GM19467 (cell line): ENCODE measurements at regions not wholly inside any gene's neighbourhood (a gene's known extent, or its start where the extent isn't known, plus 50 kb on each side); places are given as distances from the start of the nearest gene placed in this dataset.

Experiments used
- ATAC-seq: cut with Tn5 transposase; IDR thresholded peaks from one replicate; pipeline ENCODE4 v1.9.1; 2021; ENCODE audit warnings: mild to moderate bottlenecking, moderate library complexity; ENCODE audit not compliant: unreplicated experiment

DNA sequence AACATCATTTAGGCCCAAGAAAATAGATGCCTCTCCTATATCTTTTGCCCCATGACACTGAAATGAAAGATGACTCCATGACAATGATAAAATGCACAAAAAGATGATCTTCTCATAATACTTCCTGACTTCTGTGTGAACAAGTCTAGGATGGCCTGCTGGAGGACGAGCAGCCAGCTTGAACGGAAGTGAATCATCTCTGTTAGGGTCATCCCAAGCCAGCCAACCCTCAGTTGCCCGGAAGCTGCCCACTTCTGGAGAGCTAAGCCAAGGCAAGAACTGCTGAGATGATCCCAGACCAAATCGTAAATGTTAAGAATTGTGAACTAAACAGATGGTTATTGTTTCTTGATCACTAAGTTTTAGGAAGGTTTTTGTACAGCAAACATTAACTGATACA lies 249.7 kb upstream of the HS3ST5 start:
- ATAC-seq: no peak

DNA sequence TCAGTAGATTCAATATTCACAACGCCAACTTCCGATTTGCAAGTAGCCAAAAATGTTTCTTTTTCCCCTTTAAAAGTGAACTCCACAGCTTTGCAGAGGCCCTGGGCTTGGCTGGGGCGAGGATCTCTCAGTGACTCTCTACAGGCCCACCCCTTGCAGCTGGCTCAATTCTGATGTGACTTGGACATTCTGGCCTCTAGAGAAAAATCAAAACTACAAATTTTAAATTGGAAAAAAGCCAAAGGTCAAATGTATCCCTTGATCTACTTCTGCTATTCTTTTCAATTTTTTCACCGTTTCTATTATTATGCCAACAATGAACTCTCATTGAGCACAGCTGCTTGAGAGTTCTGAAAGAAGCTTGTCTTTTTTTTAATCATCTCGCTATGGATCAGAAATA lies 245.9 kb upstream of the HS3ST5 start:
- no peak for ATAC-seq

DNA sequence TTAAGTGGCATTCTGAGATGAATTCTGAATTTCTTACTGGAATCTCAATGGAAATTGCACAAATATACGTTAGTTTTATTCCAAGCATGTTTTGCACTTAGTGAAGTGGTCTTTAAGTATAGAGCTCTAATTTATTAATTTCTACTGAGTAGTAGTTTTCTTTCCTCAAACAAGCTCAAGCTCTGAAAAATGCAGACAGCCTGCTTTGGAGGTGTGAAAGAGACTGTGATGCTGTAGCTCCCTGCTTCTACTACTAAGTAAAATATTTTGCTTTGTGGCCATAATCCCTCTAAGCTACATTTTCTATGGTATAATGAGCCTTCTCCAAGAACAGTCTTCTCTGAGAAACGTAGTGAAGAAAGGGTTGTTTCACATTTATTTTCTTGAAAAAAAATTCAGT lies 243.5 kb upstream of the HS3ST5 start:
- ATAC-seq: no peak

DNA sequence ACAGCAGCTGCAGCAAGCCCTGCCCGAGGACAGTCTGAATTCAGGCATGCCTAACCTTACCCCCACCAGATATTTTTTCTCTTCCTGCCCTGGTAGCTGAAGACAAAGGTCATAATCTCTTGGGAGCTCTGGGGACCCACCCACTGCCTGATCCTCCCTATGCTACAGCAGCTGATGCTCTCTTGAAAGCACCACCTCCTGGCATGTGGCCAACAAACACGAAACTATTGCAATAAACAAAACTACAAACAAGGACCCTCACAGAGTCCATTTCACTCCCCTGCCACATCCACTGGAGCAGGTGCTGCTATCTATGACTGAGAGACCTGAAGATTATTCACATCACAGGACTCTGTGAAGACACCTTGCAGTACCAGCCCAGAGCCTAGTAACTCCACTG lies 238.5 kb upstream of the HS3ST5 start:
- no peak for ATAC-seq

DNA sequence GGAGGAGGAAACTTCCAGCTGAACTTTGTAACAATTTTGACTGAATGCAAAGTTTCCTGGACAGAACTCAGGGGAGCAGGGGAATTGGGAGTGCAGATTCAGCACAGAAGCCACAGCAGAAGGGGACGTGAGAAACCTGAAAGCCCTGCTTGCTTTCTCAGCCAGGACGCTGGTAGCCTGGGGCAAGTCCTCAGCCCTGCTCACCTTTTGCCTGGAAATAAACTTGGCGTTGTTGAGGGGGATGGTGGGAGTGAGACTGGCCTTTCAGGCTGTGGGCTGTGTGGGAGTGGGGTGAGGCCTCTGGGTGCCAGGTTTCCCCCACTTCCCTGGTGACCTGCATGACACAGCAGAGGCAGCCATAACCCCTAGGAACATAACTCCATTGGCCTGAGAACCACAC lies 238.1 kb upstream of the HS3ST5 start:
- ATAC-seq: no peak

DNA sequence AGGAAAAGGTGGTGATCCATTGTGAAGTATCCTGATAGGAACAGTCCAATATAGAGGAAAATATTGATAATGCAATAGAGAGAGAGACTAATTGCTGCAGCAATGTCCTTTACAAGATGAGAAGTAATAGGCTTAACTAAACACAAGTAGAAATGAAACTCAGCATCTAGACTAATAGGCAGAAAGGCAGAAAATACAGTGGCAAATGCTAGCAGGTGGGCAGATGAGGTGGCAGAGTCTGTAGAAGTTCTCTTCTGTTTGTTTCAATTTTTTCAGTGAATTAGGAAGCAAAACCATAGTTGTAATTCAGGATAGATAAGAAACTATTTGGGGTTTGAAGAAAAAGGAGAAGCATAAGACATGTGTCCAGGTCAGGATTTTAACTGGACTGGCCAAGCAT lies 236.7 kb upstream of the HS3ST5 start:
- ATAC-seq: no peak

DNA sequence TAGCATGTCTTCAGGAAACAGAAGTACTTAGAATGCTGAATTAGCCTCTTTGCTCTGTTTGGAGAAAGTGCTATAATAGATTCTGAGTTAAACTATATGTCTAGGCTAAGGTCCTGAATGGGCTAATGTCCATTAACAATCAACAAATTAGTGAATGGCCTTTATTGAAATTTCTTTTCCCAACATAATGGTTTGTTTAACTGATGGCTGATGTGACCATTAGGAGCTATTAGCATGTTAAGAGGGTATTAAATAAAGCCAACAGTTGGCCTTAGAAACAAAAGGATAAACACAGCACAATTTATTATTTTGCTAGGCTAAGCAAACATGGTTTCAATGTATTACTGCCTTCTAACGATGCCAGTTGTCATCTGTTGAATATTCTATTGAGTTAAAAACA lies 234.3 kb upstream of the HS3ST5 start:
- ATAC-seq: no peak

DNA sequence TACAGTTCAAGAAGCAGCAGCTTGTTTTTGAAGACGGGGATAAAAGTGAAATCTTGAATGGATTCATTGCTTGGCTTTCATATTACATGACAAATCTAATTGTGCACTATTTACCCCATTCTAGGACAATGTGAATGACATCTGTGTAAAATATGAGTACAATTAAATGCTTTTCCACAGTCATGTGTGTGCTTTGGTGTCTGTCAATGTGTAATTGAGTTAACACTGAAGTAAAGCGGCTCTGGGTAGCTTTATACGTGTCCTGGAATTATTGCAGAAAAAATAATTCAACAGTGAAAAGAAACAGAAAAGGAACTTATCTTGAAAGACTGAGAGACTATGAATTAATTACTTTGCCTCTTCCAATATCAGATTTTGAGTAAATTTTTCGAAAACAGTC lies 233.5 kb upstream of the HS3ST5 start:
- no peak for ATAC-seq

DNA sequence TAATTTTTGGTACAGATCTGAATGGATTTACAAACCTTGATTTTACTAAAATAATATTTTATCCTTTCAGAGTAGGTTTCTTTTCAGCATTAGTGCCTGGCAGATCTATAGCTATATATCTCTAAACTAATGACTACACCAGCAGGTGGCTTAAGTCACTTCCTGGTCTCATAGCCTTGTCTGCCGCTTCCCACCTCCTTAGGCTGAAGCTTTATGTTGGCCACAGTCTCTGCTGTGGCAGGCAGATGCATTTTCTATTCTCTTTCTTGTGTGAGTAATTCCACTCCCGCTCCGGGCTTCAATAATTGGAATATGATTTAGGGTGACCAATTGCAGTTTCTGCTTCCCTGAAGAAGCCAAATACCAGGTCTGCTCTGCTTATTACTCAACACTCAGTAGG lies 226.8 kb upstream of the HS3ST5 start:
- ATAC-seq: no peak

DNA sequence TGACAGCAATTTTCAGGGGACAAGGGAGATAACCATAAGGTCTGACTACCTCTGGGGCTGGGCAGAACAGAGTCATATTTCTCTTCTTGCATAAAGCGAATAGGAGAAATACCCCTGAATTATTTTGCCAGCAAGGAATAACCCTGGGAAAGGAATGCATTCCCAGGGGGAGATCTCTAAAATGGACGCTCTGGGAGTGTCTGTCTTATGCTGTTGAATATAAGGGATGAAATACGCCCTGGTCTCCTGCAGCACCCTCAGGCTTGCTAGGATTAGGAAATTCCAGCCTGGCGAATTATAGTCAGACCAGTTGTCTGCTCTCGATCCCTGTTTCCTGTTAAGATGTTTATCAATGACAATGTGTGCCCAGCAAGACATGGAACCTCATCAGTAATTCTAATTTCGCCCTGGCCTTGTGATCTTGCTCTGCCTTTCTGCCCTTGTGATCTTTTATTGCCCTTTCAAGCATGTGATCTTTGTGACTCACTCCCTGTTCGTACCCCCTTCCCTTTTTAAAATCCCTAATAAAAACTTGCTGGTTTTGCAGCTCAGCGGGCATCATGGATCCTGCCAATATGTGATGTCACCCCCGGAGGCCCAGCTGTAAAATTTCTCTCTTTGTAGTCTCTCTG lies 221.6 kb upstream of the HS3ST5 start:
- no peak for ATAC-seq

DNA sequence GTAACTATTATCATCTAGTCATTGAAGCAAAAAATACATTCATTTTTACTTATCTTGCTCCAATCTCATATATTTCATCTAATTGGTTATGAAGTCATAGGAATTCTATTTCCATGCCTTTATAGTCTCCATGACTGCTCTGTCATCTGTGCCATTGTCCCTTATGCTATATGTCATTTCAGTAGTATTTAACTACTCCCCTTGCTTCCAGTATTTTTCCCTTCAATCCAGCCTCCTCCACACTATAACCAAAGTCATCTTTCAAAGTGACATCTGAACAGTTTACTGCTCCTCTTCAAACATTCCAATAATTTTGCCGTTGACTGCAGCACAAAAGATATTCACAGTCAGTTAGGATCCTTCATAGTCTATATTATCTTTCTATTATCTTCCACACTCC lies 216.6 kb upstream of the HS3ST5 start:
- no peak for ATAC-seq

DNA sequence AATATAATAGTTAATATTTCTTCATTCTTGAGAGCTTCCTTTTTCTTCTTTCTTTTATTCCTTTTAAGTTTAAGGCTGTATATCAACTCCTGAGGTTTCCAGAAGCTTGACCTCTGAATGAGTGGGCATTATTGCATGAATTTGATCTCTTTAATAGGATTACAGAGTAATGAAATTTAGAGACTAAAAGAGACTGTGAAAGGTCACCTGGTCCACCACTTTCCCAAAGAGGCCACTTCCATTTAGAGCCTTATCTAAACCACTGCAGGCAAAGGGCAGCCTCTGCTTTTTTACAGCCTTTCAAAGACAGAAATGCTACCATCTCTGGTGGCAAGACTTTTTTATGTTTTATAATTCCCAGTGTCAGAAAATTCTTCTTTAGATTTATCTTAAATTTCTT lies 215.3 kb upstream of the HS3ST5 start:
- no peak for ATAC-seq

DNA sequence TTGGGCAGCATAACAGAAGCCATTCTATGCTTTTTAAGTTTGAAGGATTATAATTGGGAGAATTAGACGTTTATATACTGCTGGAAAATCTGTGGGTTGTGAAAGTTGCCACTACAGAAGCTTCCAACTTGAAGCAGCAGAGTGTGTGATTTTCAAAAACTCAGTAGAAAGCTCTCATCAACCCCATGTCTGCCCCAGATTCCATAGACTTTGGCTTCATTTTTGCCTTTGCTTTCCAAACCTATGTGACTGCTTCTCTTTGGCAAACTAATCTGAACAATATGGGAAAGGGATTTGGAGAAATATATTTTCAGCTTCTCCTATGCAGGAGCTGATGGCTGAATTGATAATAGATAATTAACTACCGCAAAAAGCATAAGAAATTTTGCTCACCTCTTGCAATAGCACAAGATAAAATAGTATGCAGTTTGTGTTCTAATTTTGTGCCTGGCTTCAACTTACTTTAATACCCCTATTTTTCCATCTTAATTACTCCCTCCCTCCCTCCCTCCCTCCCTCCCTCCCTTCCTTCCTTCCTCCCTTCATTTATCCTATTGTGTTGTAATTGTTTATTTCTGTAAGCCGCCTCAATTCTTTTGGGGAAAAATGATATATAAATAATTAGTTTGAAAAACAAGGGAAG lies 214.1 kb upstream of the HS3ST5 start:
- ATAC-seq: no peak

DNA sequence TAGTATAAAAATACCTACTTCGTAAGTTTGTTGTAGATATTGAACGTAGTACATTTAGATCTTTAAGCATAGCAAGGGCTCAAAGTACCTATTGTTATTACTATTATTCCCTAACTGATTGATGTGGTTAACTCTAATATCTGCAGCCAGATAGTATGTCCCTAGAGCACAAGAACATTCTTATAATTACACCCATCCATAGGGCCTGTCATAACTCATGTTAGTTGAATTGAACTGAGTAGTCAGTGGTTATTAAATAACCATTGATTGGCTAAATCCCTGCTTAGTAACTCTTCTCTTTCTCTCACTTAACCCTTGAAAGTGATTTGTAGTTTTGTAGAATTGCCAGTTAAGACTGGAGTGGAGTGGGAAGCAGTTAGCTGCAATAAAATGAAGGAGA lies 207.5 kb upstream of the HS3ST5 start:
- ATAC-seq: no peak

DNA sequence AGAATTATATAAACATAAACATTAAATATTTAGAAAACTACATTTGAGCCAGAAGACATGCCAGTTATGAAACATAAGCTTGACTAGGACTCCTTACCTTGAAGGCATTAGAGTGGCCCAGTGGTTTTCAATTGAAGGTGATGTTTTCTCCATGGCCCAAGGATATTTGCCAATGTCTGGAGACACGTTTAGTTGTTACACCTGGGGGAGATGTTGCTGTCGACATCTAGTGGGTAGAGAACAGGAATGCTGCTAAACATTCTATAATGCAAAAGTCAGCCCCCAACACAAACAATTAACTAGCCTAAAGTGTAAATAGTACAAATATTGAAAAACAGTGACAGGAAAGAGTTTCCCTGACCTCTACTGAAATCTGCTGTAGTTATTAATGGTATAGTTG lies 200.9 kb upstream of the HS3ST5 start:
- ATAC-seq: no peak

DNA sequence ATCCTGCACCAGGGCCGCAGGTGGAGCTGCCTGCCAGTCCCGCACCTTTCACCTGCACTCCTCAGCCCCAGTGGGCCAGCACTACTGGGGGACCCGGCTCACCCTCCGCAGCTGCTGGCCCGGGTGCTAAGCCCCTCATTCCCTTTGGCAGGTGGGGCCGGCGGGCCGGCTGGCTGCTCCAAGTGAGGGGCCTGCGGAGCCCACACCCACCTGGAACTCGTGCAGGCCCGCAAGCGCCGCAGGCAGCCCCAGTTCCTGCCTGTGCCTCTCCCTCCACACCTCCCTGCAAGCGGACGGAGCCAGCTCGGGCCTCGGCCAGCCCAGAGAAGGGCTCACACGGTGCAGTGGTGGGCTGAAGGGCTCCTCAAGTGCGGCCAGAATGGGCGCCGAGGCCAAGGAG lies 199.0 kb upstream of the HS3ST5 start:
- ATAC-seq: no peak

DNA sequence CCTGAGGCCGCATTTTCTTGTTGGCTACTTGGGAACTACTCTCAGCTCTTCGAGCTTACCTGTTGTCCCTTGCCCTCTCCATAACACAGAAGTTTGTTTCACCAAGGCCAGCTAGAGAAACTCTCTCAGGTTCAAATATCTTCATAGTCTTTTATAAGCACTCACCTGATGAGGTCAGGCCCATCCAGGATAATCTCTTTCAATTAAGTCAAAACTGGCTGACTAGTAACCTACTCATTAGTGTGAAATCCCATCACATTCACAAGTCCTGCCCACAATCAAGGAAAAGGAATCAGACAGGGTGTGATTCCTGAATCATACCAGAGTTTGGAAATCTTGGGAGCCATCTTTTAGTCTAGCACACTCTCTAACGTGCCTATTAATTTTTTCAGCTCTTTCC lies 195.2 kb upstream of the HS3ST5 start:
- no peak for ATAC-seq

DNA sequence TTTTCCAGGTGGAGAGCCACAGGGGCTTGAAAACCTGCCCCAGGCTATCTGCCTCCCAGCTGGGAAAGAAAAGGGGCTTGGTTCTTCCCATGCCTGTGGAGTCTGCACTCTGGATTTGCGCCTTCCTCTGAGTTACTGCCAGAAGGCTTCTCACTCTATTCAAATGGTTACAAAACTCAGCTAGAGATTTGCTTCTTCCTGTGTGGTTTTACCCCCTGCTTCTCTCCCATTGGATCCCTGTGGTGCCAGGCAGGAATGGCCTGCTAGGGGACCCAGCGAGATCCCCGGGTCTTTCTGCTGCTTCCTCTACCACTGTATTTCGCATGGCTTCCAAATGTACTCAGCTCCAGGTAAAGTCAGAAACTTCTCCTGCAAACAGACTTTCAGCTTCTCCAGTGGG lies 192.0 kb upstream of the HS3ST5 start:
- ATAC-seq: no peak

DNA sequence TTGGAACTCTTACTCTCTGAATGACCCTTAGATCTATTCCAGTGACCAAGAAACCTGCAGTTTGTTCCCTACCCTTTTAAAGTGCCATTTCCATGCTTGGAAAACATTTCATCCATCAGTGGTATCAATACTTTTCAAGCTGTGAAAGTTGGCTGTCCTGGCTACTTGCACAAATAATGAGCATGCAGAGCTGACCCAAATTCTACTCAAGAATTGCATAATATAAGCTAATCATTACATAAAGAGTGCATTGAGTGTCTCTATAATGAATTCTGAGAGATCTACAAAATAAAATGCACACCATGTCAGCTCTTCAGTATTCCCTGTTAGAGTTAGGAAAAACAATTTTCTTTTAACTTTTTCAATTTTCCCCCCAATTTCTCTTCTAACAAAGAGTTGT lies 181.3 kb upstream of the HS3ST5 start:
- no peak for ATAC-seq

DNA sequence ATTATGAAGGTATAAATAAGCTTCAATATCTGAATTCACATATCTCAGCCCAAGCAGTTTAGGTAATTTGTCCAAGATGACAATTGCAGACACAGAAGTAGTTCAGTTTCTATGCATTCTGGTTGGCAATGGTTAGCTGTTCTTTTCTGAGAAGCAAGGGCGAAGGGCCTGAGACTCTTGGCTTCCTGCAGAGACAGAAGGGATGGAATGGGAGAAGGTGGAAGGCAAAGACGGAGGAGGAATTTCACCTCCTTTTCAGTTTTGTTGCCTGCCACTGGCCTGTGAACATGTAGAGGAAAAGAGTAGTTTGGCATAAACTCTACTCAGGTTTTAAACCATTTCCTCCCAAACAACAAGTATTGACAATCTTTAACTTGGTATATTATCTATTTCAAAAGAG lies 180.7 kb upstream of the HS3ST5 start:
- ATAC-seq: peak; percentile 18

DNA sequence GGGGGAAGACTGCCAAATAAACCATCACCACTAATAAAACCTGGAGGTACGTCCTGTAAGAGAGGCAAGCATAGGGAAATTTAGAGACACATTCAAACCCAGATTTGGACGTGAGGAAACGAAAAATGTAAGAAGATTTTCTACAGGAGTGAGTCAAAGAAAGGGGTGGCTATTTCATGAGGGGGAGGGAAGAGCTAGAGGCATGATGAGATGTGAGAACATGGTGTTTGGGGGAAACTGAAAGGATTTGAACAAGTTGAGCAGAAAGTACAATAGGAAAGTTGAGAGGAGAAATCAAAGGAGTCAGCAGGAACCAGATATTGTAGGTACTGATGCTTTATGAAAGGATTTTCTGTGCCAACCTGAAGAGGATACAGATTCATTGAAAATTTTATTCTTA lies 179.1 kb upstream of the HS3ST5 start:
- no peak for ATAC-seq

DNA sequence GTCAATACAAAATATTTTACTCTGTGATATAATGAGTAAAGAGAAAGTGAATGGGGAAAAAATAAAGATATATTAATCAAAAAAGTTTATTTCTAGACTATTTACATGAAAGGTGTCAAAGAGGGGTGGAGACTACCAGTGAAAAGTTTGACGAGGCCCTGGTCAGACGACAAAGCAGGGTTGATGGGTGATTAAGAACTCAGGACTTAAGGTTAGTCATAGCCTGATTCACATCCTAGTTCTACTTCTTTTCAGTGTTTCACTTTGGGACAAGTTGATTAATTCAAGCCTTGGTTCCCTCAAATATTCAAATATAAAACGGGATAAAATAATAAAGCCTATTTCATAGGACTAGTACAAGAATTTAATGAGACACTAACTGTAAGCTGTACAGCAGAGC lies 178.2 kb upstream of the HS3ST5 start:
- ATAC-seq: no peak

DNA sequence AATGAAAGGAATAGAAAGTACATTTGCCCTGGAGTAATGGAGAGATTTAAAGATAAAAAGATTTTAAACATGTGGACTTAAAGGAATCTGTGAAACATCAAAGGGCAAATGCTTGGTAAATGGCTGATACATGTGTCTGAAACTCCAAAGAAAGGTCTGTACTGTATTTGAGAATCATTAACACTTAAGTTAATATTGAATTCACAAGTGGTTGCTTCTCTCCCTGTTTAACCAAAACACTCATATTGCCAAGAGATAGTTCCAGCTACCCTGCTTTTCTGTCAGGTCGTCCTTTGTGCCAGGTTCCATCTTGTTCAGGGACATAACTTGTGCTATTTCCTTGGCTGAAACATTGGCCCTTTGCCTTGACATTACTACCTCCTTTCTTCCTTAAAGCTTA lies 171.3 kb upstream of the HS3ST5 start:
- ATAC-seq: no peak
